CD14-positive monocyte (primary cell): ENCODE measurements at regions not wholly inside any gene's neighbourhood (a gene's known extent, or its start where the extent isn't known, plus 50 kb on each side); places are given as distances from the start of the nearest gene placed in this dataset.

Experiments
- DNase-seq, 3 donors: peaks; one replicate each; pipeline ENCODE4 v3.0.0-alpha.2; 2011 to 2022
- H2AFZ ChIP-seq: 2 replicates; pipeline ENCODE4 v1.6.0; 2012; ENCODE audit warnings: mild to moderate bottlenecking, low read depth, low read length, inconsistent platforms; ENCODE audit not compliant: insufficient read depth, poor library complexity, severe bottlenecking
- H3K27ac ChIP-seq, 2 donors: 1 replicate in 1 of 2; 2 replicates in 1 of 2; pipeline ENCODE4 v1.5.1; 2012 to 2013; ENCODE audit warnings: low read length in 2 of 2, control low read depth in 1 of 2, inconsistent platforms in 1 of 2, low read depth in 1 of 2, mild to moderate bottlenecking in 1 of 2
- H3K27me3 ChIP-seq, 2 donors: one replicate each; pipeline versions ENCODE4 v1.6.0 to v1.6.1; 2011 to 2013; ENCODE audit warnings: low read length in 2 of 2; ENCODE audit not compliant: control insufficient read depth in 2 of 2, insufficient read depth in 2 of 2
- H3K36me3 ChIP-seq, 2 donors: replicated peaks in 1 of 2; 1 replicate in 1 of 2; 2 replicates in 1 of 2; pipeline versions ENCODE4 v1.5.1 to v1.6.1; 2012 to 2013; ENCODE audit warnings: low read length in 2 of 2, control low read depth in 1 of 2, inconsistent platforms in 1 of 2, mild to moderate bottlenecking in 1 of 2; ENCODE audit not compliant: insufficient read depth in 2 of 2, control insufficient read depth in 1 of 2
- H3K4me1 ChIP-seq, 2 donors: 1 replicate in 1 of 2; 2 replicates in 1 of 2; pipeline versions ENCODE4 v1.5.1 to v1.6.1; 2012 to 2013; ENCODE audit warnings: low read length in 2 of 2, control low read depth in 1 of 2, inconsistent platforms in 1 of 2, mild to moderate bottlenecking in 1 of 2, moderate library complexity in 1 of 2; ENCODE audit not compliant: insufficient read depth in 2 of 2, control insufficient read depth in 1 of 2
- H3K4me2 ChIP-seq: replicated peaks from 2 replicates; pipeline ENCODE3; 2012; ENCODE audit warnings: low read length, moderate library complexity, mild to moderate bottlenecking; ENCODE audit not compliant: poor library complexity, severe bottlenecking; ENCODE audit errors: extremely low read depth
- H3K4me3 ChIP-seq, 3 experiments: fragments of 200-600 bp in 1 of 3; sonication (generic) in 1 of 3; replicated peaks in 1 of 3; 1 replicate in 2 of 3; 2 replicates in 1 of 3; pipeline ENCODE4 v1.5.1; 2011 to 2013; ENCODE audit warnings: low read length in 3 of 3, mild to moderate bottlenecking in 3 of 3, control low read depth in 2 of 3, low read depth in 2 of 3, inconsistent platforms in 1 of 3, moderate library complexity in 1 of 3
- H3K79me2 ChIP-seq: 2 replicates; pipeline ENCODE4 v1.6.0; 2012; ENCODE audit warnings: mild to moderate bottlenecking, control low read depth, inconsistent platforms, low read length, moderate library complexity; ENCODE audit not compliant: insufficient read depth
- H3K9ac ChIP-seq: 2 replicates; pipeline ENCODE4 v1.6.0; 2017; ENCODE audit warnings: low read length, mild to moderate bottlenecking; ENCODE audit not compliant: insufficient read depth, poor library complexity, severe bottlenecking
- H3K9me3 ChIP-seq, 2 donors: replicated peaks in 1 of 2; 1 replicate in 1 of 2; 2 replicates in 1 of 2; pipeline versions ENCODE4 v1.5.1 to v1.6.1; 2012 to 2013; ENCODE audit warnings: low read length in 2 of 2, control low read depth in 1 of 2; ENCODE audit not compliant: control insufficient read depth in 1 of 2, insufficient read depth in 1 of 2
- H4K20me1 ChIP-seq: 2 replicates; pipeline ENCODE4 v1.6.0; 2012; ENCODE audit warnings: mild to moderate bottlenecking, low read length, control low read depth, moderate library complexity; ENCODE audit not compliant: insufficient read depth
- H3K27ac Mint-ChIP-seq, 7 donors: one replicate each; pipeline ENCODE4 v1.8.0; 2020; ENCODE audit warnings: mild to moderate bottlenecking in 7 of 7, mixed read lengths in 7 of 7, moderate library complexity in 6 of 7, inconsistent platforms in 2 of 7
- H3K27me3 Mint-ChIP-seq, 3 donors: one replicate each; pipeline ENCODE4 v1.8.0; 2021 to 2022; ENCODE audit warnings: low read depth in 3 of 3, mild to moderate bottlenecking in 3 of 3, mixed read lengths in 3 of 3, moderate library complexity in 3 of 3, inconsistent platforms in 1 of 3
- H3K36me3 Mint-ChIP-seq, 2 donors: one replicate each; pipeline ENCODE4 v1.8.0; 2020; ENCODE audit warnings: mixed read lengths in 2 of 2, inconsistent platforms in 1 of 2, mild to moderate bottlenecking in 1 of 2
- H3K4me1 Mint-ChIP-seq: one replicate; pipeline ENCODE4 v1.8.0; 2020; ENCODE audit warnings: mild to moderate bottlenecking, mixed read lengths
- H3K4me3 Mint-ChIP-seq, 2 donors: one replicate each; pipeline ENCODE4 v1.8.0; 2020; ENCODE audit warnings: mild to moderate bottlenecking in 2 of 2, mixed read lengths in 2 of 2, moderate library complexity in 1 of 2
- H3K9me3 Mint-ChIP-seq, 7 donors: one replicate each; pipeline ENCODE4 v1.8.0; 2020 to 2022; ENCODE audit warnings: mixed read lengths in 7 of 7, mild to moderate bottlenecking in 6 of 7, moderate library complexity in 6 of 7, inconsistent platforms in 2 of 7
- WGBS: methylation state at CpG from one replicate; pipeline ENCODE4 v1.1.5; 2013; ENCODE audit warnings: missing lambda C conversion rate; ENCODE audit not compliant: insufficient coverage; 5-methylcytosine and 5-hydroxymethylcytosine counted together
- intact Hi-C, 2 donors: fragments of 100-400 bp; cut with micrococcal nuclease; formaldehyde crosslinking; loops; one replicate each; pipeline versions ENCODE4 v1.15.0 to v1.15.1; 2023
- TF ChIP-seq, protein P1 (sequence below): fragments of 200-600 bp; IDR thresholded peaks from one replicate; pipeline ENCODE4 v1.8.0; 2022; ENCODE audit warnings: antibody characterized with exemption, mild to moderate bottlenecking

DNA sequence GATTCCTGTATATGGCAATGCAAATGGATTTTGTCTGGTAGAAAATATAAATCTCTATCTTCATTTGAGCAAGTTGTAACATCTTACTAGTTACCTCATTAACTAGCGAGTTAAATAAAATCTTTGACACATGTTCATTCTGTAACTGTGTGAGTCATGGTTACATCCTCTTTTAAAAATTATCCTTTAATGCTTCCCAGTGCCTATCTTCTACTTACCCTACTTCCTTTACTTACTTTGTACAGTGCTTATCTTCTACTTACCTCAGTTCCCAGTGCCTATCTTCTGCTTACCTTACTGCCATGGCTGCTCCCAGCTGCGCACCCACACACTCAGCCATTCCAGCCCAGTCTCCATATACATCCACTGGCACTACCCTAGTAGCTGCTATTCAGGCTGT, 71.9 kb upstream of the GOLGA8B start:
- no peaks in the 10 kb centered on the region for H3K36me3 Mint-ChIP-seq
- no CpG with 5 or more reads among the region's 2 CpGs for WGBS
- Histone ChIP-seq H3K4me1 (no peaks in the 10 kb centered on the region), H3K27me3 (no peaks in the 10 kb centered on the region), H4K20me1 (no peaks in the 10 kb centered on the region), H3K9me3 (no peaks in the 10 kb centered on the region), H3K4me2 (no peak overlapping the region), H3K27ac (no peak overlapping the region), H2AFZ (no peak overlapping the region), H3K79me2 (no peaks in the 10 kb centered on the region), H3K9ac (no peak overlapping the region), H3K36me3 (no peaks in the 10 kb centered on the region), H3K4me3 (no peak overlapping the region)
- H3K27ac Mint-ChIP-seq = no peak overlapping the region
- H3K4me1 Mint-ChIP-seq = no peaks in the 10 kb centered on the region
- no peaks in the 10 kb centered on the region for H3K27me3 Mint-ChIP-seq
- no peak overlapping the region for H3K4me3 Mint-ChIP-seq
- intact Hi-C loops = no loop called here
- no peak for DNase-seq
- TF ChIP-seq, protein P1, sequence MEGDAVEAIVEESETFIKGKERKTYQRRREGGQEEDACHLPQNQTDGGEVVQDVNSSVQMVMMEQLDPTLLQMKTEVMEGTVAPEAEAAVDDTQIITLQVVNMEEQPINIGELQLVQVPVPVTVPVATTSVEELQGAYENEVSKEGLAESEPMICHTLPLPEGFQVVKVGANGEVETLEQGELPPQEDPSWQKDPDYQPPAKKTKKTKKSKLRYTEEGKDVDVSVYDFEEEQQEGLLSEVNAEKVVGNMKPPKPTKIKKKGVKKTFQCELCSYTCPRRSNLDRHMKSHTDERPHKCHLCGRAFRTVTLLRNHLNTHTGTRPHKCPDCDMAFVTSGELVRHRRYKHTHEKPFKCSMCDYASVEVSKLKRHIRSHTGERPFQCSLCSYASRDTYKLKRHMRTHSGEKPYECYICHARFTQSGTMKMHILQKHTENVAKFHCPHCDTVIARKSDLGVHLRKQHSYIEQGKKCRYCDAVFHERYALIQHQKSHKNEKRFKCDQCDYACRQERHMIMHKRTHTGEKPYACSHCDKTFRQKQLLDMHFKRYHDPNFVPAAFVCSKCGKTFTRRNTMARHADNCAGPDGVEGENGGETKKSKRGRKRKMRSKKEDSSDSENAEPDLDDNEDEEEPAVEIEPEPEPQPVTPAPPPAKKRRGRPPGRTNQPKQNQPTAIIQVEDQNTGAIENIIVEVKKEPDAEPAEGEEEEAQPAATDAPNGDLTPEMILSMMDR = no peak
- peaks cover 0 to 6% (median 2%) of the 10 kb centered on the region in 7 donors for H3K9me3 Mint-ChIP-seq

DNA sequence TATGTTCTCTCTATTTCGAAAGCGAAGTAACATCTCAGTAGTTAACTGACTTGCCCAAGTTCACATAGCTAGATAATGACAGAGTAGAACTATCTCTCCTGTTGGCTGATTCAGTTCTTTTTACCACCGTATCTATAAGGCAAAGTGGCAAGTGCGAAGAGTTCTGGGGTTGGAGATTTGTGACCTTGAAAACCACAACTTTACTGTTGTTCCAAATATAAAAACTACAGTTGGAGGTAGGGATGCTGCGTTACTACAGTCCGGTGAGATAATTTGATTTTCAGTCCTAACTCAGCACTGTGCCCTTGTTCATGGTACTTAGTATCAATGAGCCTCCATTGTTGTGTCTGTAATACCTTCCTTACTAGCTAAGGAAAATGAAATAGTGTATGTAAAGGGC, 71.2 kb upstream of the GOLGA8B start:
- no CpG with 5 or more reads among the region's 6 CpGs for WGBS
- no peaks in the 10 kb centered on the region for H3K36me3 ChIP-seq
- H2AFZ ChIP-seq = no peak overlapping the region
- no peak overlapping the region for H3K27ac Mint-ChIP-seq
- intact Hi-C loops = no loop called here
- H3K4me2 ChIP-seq = no peak overlapping the region
- H3K4me1 ChIP-seq = no peaks in the 10 kb centered on the region
- H3K9me3 Mint-ChIP-seq = peaks cover 0 to 6% (median 2%) of the 10 kb centered on the region in 7 donors
- TF ChIP-seq, protein P1 = no peak
- H3K27me3 Mint-ChIP-seq = no peaks in the 10 kb centered on the region
- no peaks in the 10 kb centered on the region for H3K36me3 Mint-ChIP-seq
- H3K4me1 Mint-ChIP-seq = no peaks in the 10 kb centered on the region
- H3K79me2 ChIP-seq = no peaks in the 10 kb centered on the region
- no peak overlapping the region for H3K4me3 Mint-ChIP-seq
- no peaks in the 10 kb centered on the region for H4K20me1 ChIP-seq
- H3K9ac ChIP-seq = no peak overlapping the region
- no peak for DNase-seq
- no peak overlapping the region for H3K4me3 ChIP-seq
- no peak overlapping the region for H3K27ac ChIP-seq
- H3K9me3 ChIP-seq = no peaks in the 10 kb centered on the region
- H3K27me3 ChIP-seq = no peaks in the 10 kb centered on the region
